HepG2 (cell line): ENCODE measurements at regions not wholly inside any gene's neighbourhood (a gene's known extent, or its start where the extent isn't known, plus 50 kb on each side); places are given as distances from the start of the nearest gene placed in this dataset.

ENCODE experiments used
- ATAC-seq: fragments of 200-7000 bp; cut with Tn5 transposase; 3 replicates; pipeline ENCODE4 v1.9.1; 2020; ENCODE audit warnings: mild to moderate bottlenecking, moderate library complexity
- BruUV-seq: library from RNA; stranded (reverse); fragments of 400-500 nt; replicated peaks from 2 replicates; lab custom pipeline; 2021; lab: Mats Ljungman, UMichigan
- CTCF ChIA-PET: fragments of 300-600 bp; formaldehyde crosslinking; extraction: SDS; loops from one replicate; lab custom pipeline; 2021; ENCODE audit warnings: low total read pairs, inconsistent platforms, low intra/inter-chr PET ratio; lab: Yijun Ruan, JAX
- POLR2A ChIA-PET: fragments of 350-600 bp; sonication (Branson Sonifier 250); formaldehyde crosslinking; loops from one replicate; lab custom pipeline; 2020; ENCODE audit warnings: antibody characterized with exemption, inconsistent platforms; lab: Yijun Ruan, JAX
- DNase-seq: peaks from one replicate; pipeline ENCODE4 v3.0.0-alpha.2; 2015; ENCODE audit warnings: low spot score
- FAIRE-seq: peaks from 3 replicates; lab custom pipeline; 2011; peaks lifted over from hg19 to GRCh38; lab: Jason Lieb, UNC
- H2AFZ ChIP-seq: one replicate; pipeline ENCODE4 v1.6.1; 2011; ENCODE audit warnings: low read length, inconsistent platforms
- H3K27ac ChIP-seq: fragments of 300-600 bp; 3 replicates; pipeline ENCODE4 v1.8.0; 2011; ENCODE audit warnings: mixed run types, mild to moderate bottlenecking, mixed read lengths, low read length, inconsistent platforms; ENCODE audit not compliant: insufficient read depth; ENCODE audit errors: extremely low read length
- H3K27me3 ChIP-seq, 2 experiments: fragments of 200-600 bp in 1 of 2; 2 replicates in 1 of 2; 3 replicates in 1 of 2; pipeline versions ENCODE4 v1.6.0 to v1.8.0; 2011; ENCODE audit warnings: low read length in 2 of 2, mild to moderate bottlenecking in 2 of 2, moderate library complexity in 2 of 2, inconsistent platforms in 1 of 2; ENCODE audit not compliant: insufficient read depth in 2 of 2, control insufficient read depth in 1 of 2
- H3K36me3 ChIP-seq, 2 experiments: fragments of 200-600 bp in 1 of 2; replicated peaks in 1 of 2; 2 replicates in 1 of 2; 3 replicates in 1 of 2; pipeline versions ENCODE4 v1.5.1 to v1.8.0; 2011; ENCODE audit warnings: low read length in 2 of 2, inconsistent platforms in 1 of 2; ENCODE audit not compliant: insufficient read depth in 2 of 2, control insufficient read depth in 1 of 2
- H3K4me1 ChIP-seq: 2 replicates; pipeline ENCODE4 v1.5.1; 2012; ENCODE audit warnings: low read length, inconsistent platforms; ENCODE audit not compliant: insufficient read depth
- H3K4me2 ChIP-seq: 2 replicates; pipeline ENCODE4 v1.6.0; 2011; ENCODE audit warnings: low read depth, low read length, inconsistent platforms
- H3K4me3 ChIP-seq, 3 experiments: fragments of 200-600 bp in 1 of 3; sonication (generic), shearing (Covaris generic) in 1 of 3; replicated peaks in 1 of 3; 2 replicates each; pipeline ENCODE4 v1.5.1; 2011 to 2016; ENCODE audit warnings: low read length in 3 of 3, inconsistent platforms in 2 of 3, low read depth in 2 of 3, mild to moderate bottlenecking in 2 of 3, control low read depth in 1 of 3, mixed read lengths in 1 of 3; ENCODE audit not compliant: insufficient read depth in 1 of 3
- H3K79me2 ChIP-seq: one replicate; pipeline ENCODE4 v1.6.1; 2011; ENCODE audit warnings: low read length, inconsistent platforms; ENCODE audit not compliant: insufficient read depth
- H3K9ac ChIP-seq: 2 replicates; pipeline ENCODE4 v1.6.0; 2011; ENCODE audit warnings: mild to moderate bottlenecking, low read depth, low read length, inconsistent platforms; ENCODE audit not compliant: insufficient read depth
- H3K9me3 ChIP-seq: 2 replicates; pipeline ENCODE4 v1.5.1; 2012; ENCODE audit warnings: mild to moderate bottlenecking, low read length
- H4K20me1 ChIP-seq: 2 replicates; pipeline ENCODE4 v1.6.0; 2011; ENCODE audit warnings: inconsistent platforms, mild to moderate bottlenecking, low read length, moderate library complexity; ENCODE audit not compliant: insufficient read depth
- BRD4 ChIP-seq: sonication (generic); formaldehyde crosslinking; IDR thresholded peaks from 2 replicates; pipeline ENCODE4 v1.4.0; 2020; ENCODE audit warnings: missing genetic modification reagents
- FOXA3 ChIP-seq: IDR thresholded peaks from 2 replicates; pipeline ENCODE4 v1.6.1; 2016; ENCODE audit warnings: missing genetic modification reagents, missing compliant biosample characterization
- KAT2B ChIP-seq: fragments of 150-350 bp; IDR thresholded peaks from 2 replicates; pipeline ENCODE4 v1.6.1; 2014; ENCODE audit warnings: low read depth, low read length, borderline replicate concordance
- SAFB2 ChIP-seq: sonication (generic); formaldehyde crosslinking; IDR thresholded peaks from 2 replicates; pipeline ENCODE4 v1.5.1; 2020; ENCODE audit warnings: missing genetic modification reagents, low read depth, mild to moderate bottlenecking, borderline replicate concordance
- SALL1 ChIP-seq: sonication (generic); formaldehyde crosslinking; IDR thresholded peaks from 2 replicates; pipeline ENCODE4 v1.8.0; 2022; ENCODE audit warnings: mild to moderate bottlenecking, missing genetic modification reagents
- TEAD2 ChIP-seq: sonication (generic); formaldehyde crosslinking; IDR thresholded peaks from 2 replicates; pipeline ENCODE4 v1.9.0; 2021; ENCODE audit warnings: missing genetic modification reagents
- ZNF207 ChIP-seq: fragments of 450-650 bp; IDR thresholded peaks from 2 replicates; pipeline ENCODE4 v1.6.1; 2016; ENCODE audit warnings: antibody characterized with exemption, borderline replicate concordance
- ZNF484 ChIP-seq: sonication (generic); formaldehyde crosslinking; IDR thresholded peaks from 2 replicates; pipeline ENCODE4 v1.5.1; 2020; ENCODE audit warnings: mild to moderate bottlenecking, low read depth, missing genetic modification reagents, borderline replicate concordance
- ZNF501 ChIP-seq: sonication (generic); formaldehyde crosslinking; IDR thresholded peaks from 2 replicates; pipeline ENCODE4 v1.5.1; 2020; ENCODE audit warnings: mild to moderate bottlenecking, moderate library complexity, missing genetic modification reagents
- ZNF614 ChIP-seq: IDR thresholded peaks from 2 replicates; pipeline ENCODE4 v1.6.1; 2018; ENCODE audit warnings: missing biosample characterization, missing genetic modification reagents, inconsistent platforms, borderline replicate concordance
- WGBS: methylation state at CpG from one replicate; pipeline ENCODE4 v1.1.6; 2017; ENCODE audit warnings: low lambda C conversion rate; 5-methylcytosine and 5-hydroxymethylcytosine counted together
- in situ Hi-C: cut with HindIII; loops from 2 replicates; pipeline ENCODE4 v1.10.0; 2017; ENCODE audit warnings: low pct_unique_long_range_greater_than_20kb; ENCODE audit not compliant: extremely low pct_ligation_motif_present
- intact Hi-C: fragments of 100-400 bp; cut with micrococcal nuclease; formaldehyde crosslinking; loops from one replicate; pipeline ENCODE4 v1.10.0; 2022; ENCODE audit not compliant: unreplicated experiment
- TF ChIP-seq, protein P1 (sequence below): sonication (generic); formaldehyde crosslinking; IDR thresholded peaks from 2 replicates; pipeline ENCODE4 v1.8.1; 2022; ENCODE audit warnings: low read depth, mild to moderate bottlenecking, missing genetic modification reagents
- TF ChIP-seq, protein P2 (sequence below): sonication (generic); formaldehyde crosslinking; IDR thresholded peaks from 2 replicates; pipeline ENCODE4 v1.4.0; 2020; ENCODE audit warnings: missing genetic modification reagents

DNA sequence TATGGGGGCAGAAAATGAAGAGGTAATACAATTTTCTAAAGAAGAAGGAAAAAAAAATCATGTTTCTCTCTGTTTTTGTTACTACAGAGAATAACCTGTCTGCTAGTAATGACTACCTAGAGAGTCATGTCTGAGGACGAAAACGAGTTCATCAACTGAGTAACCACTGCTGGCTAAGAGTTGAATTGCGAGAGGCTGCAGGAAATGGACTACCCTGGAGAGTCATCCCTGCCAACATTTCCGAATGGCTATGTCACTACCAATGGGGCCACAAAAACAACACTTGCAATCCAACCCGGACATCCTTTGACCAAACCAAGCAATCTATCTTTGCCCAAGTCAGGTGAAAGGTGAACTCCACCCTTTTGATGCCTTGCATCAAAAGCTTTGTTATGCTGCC is 120.6 kb downstream of the FCRL5 start:
- Histone ChIP-seq H3K4me3 (no peak overlapping the region), H3K79me2 (no peaks in the 10 kb centered on the region), H3K27ac (no peak overlapping the region), H3K36me3 (no peaks in the 10 kb centered on the region), H3K9ac (no peak overlapping the region), H3K4me2 (no peak overlapping the region), H3K4me1 (no peaks in the 10 kb centered on the region), H2AFZ (no peak overlapping the region), H4K20me1 (no peaks in the 10 kb centered on the region), H3K9me3 (no peaks in the 10 kb centered on the region), H3K27me3 (peaks cover 0 to 4% of the 10 kb centered on the region in 2 experiments; a peak in 2 of 5 replicates)
- ATAC-seq (no peak), FAIRE-seq (no peak), DNase-seq (no peak)
- no TSS peak for BruUV-seq
- TF ChIP-seq FOXA3: no peak
- TF ChIP-seq, protein P1, sequence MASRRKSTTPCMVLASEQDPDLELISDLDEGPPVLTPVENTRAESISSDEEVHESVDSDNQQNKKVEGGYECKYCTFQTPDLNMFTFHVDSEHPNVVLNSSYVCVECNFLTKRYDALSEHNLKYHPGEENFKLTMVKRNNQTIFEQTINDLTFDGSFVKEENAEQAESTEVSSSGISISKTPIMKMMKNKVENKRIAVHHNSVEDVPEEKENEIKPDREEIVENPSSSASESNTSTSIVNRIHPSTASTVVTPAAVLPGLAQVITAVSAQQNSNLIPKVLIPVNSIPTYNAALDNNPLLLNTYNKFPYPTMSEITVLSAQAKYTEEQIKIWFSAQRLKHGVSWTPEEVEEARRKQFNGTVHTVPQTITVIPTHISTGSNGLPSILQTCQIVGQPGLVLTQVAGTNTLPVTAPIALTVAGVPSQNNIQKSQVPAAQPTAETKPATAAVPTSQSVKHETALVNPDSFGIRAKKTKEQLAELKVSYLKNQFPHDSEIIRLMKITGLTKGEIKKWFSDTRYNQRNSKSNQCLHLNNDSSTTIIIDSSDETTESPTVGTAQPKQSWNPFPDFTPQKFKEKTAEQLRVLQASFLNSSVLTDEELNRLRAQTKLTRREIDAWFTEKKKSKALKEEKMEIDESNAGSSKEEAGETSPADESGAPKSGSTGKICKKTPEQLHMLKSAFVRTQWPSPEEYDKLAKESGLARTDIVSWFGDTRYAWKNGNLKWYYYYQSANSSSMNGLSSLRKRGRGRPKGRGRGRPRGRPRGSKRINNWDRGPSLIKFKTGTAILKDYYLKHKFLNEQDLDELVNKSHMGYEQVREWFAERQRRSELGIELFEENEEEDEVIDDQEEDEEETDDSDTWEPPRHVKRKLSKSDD (CRISPR knock-in tag): no peak
- TF ChIP-seq ZNF501 (CRISPR knock-in tag): no peak
- no peak for TF ChIP-seq TEAD2
- no peak for TF ChIP-seq ZNF484 (CRISPR knock-in tag)
- TF ChIP-seq KAT2B: no peak
- TF ChIP-seq BRD4 (CRISPR knock-in tag): no peak
- TF ChIP-seq SAFB2 (CRISPR knock-in tag): no peak
- TF ChIP-seq SALL1: no peak
- no peak for TF ChIP-seq ZNF207
- TF ChIP-seq, protein P2, sequence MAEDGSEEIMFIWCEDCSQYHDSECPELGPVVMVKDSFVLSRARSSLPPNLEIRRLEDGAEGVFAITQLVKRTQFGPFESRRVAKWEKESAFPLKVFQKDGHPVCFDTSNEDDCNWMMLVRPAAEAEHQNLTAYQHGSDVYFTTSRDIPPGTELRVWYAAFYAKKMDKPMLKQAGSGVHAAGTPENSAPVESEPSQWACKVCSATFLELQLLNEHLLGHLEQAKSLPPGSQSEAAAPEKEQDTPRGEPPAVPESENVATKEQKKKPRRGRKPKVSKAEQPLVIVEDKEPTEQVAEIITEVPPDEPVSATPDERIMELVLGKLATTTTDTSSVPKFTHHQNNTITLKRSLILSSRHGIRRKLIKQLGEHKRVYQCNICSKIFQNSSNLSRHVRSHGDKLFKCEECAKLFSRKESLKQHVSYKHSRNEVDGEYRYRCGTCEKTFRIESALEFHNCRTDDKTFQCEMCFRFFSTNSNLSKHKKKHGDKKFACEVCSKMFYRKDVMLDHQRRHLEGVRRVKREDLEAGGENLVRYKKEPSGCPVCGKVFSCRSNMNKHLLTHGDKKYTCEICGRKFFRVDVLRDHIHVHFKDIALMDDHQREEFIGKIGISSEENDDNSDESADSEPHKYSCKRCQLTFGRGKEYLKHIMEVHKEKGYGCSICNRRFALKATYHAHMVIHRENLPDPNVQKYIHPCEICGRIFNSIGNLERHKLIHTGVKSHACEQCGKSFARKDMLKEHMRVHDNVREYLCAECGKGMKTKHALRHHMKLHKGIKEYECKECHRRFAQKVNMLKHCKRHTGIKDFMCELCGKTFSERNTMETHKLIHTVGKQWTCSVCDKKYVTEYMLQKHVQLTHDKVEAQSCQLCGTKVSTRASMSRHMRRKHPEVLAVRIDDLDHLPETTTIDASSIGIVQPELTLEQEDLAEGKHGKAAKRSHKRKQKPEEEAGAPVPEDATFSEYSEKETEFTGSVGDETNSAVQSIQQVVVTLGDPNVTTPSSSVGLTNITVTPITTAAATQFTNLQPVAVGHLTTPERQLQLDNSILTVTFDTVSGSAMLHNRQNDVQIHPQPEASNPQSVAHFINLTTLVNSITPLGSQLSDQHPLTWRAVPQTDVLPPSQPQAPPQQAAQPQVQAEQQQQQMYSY (CRISPR knock-in tag): no peak
- TF ChIP-seq ZNF614 (CRISPR knock-in tag): no peak
- ChIA-PET CTCF (no interaction called here), POLR2A (no interaction called here)
- intact Hi-C loops: no loop called here
- in situ Hi-C loops: no loop called here
- 28% methylated on average over 5 of the region's 5 CpGs for WGBS
